ENCODE measurements at regions not wholly inside any gene's neighbourhood (a gene's known extent, or its start where the extent isn't known, plus 50 kb on each side); places are given as distances from the start of the nearest gene placed in this dataset.

GRCh38 chr2:81979086-81979485 lies 1674.5 kb upstream of the LRRTM1 start:
- TF ChIP-seq CTCF (conservative IDR thresholded peaks at IDR 0.05; ENCODE audit: low read depth, low read length) (no peak), EZH2 (IDR thresholded peaks at IDR 0.05; ENCODE audit: low read length, unreplicated experiment) (no peak)
